SU-DHL-6 (cell line): ENCODE measurements at regions not wholly inside any gene's neighbourhood (a gene's known extent, or its start where the extent isn't known, plus 50 kb on each side); places are given as distances from the start of the nearest gene placed in this dataset.

Experiments
- EZH2phosphoT487 ChIP-seq: fragments of 200-600 bp; sonication (generic), shearing (Covaris generic); conservative IDR thresholded peaks from 2 replicates; pipeline ENCODE4 v1.6.1; 2018; ENCODE audit warnings: mild to moderate bottlenecking, antibody characterized with exemption, low read length, moderate library complexity, mixed read lengths
- TF ChIP-seq, protein P1 (sequence below): fragments of 200-600 bp; sonication (generic); IDR thresholded peaks from one replicate; pipeline ENCODE4 v1.5.1; 2017; ENCODE audit warnings: antibody characterized with exemption, mild to moderate bottlenecking, low read length, moderate library complexity; ENCODE audit not compliant: insufficient read depth, poor library complexity, severe bottlenecking

DNA sequence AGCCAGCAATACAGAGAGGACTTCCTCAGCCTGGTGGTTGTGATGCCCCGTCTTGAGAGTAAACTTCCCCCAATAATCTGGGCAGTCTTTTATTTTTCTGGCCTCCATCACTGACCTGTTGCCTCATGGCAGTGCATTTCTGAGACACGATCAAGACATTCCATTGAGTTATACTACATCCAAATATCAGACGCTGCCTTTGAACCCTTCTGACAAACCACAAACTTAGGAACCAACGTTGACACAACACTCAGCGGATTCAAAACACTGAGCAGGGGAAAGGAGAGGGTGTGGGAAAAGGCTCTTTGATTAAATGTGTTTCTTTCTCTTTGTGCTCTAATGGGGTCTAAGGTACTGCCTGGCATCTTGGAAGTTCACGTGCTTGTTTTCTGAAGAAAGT is 100.7 kb upstream of the TBX5 start:
- TF ChIP-seq, protein P1, sequence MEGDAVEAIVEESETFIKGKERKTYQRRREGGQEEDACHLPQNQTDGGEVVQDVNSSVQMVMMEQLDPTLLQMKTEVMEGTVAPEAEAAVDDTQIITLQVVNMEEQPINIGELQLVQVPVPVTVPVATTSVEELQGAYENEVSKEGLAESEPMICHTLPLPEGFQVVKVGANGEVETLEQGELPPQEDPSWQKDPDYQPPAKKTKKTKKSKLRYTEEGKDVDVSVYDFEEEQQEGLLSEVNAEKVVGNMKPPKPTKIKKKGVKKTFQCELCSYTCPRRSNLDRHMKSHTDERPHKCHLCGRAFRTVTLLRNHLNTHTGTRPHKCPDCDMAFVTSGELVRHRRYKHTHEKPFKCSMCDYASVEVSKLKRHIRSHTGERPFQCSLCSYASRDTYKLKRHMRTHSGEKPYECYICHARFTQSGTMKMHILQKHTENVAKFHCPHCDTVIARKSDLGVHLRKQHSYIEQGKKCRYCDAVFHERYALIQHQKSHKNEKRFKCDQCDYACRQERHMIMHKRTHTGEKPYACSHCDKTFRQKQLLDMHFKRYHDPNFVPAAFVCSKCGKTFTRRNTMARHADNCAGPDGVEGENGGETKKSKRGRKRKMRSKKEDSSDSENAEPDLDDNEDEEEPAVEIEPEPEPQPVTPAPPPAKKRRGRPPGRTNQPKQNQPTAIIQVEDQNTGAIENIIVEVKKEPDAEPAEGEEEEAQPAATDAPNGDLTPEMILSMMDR: no peak
- no peak for TF ChIP-seq EZH2phosphoT487
